Osteoblast (primary cell): ENCODE measurements at regions not wholly inside any gene's neighbourhood (a gene's known extent, or its start where the extent isn't known, plus 50 kb on each side); places are given as distances from the start of the nearest gene placed in this dataset.
"Not testable (repeated sequence)": the region's sequence is repeated elsewhere in the genome, so short reads cannot be mapped to it uniquely, and the experiment has no call there.

Experiments
- DNase-seq: peaks from one replicate; pipeline ENCODE4 v3.0.0; 2011; ENCODE audit warnings: low spot score, mixed read lengths; ENCODE audit not compliant: insufficient read length; ENCODE audit errors: missing footprints
- H2AFZ ChIP-seq: 2 replicates; pipeline ENCODE4 v1.6.0; 2011; ENCODE audit warnings: mild to moderate bottlenecking, low read length
- H3K27ac ChIP-seq: 2 replicates; pipeline ENCODE4 v1.5.1; 2011; ENCODE audit warnings: mild to moderate bottlenecking, low read depth, low read length, moderate library complexity
- H3K27me3 ChIP-seq: 2 replicates; pipeline ENCODE4 v1.6.0; 2012; ENCODE audit warnings: mild to moderate bottlenecking, control low read depth, inconsistent platforms, low read length, moderate library complexity; ENCODE audit not compliant: insufficient read depth
- H3K36me3 ChIP-seq: 2 replicates; pipeline ENCODE4 v1.5.1; 2011; ENCODE audit warnings: mild to moderate bottlenecking, low read length, control low read depth, moderate library complexity; ENCODE audit not compliant: insufficient read depth
- H3K4me1 ChIP-seq: 2 replicates; pipeline ENCODE4 v1.5.1; 2011; ENCODE audit warnings: mild to moderate bottlenecking, low read length, control low read depth, moderate library complexity; ENCODE audit not compliant: insufficient read depth
- H3K4me2 ChIP-seq: 2 replicates; pipeline ENCODE4 v1.6.0; 2011; ENCODE audit warnings: mild to moderate bottlenecking, low read length; ENCODE audit not compliant: insufficient read depth
- H3K4me3 ChIP-seq: fragments of 200-600 bp; sonication (generic); 3 replicates; pipeline ENCODE4 v1.5.1; 2012; ENCODE audit warnings: mild to moderate bottlenecking, low read length, inconsistent platforms; ENCODE audit not compliant: insufficient read depth
- H3K79me2 ChIP-seq: 2 replicates; pipeline ENCODE4 v1.6.0; 2012; ENCODE audit warnings: mild to moderate bottlenecking, low read length, control low read depth, inconsistent platforms; ENCODE audit not compliant: insufficient read depth
- H3K9me3 ChIP-seq: 2 replicates; pipeline ENCODE4 v1.5.1; 2011; ENCODE audit warnings: low read depth, low read length, control low read depth
- H4K20me1 ChIP-seq: 2 replicates; pipeline ENCODE4 v1.6.0; 2012; ENCODE audit warnings: mild to moderate bottlenecking, low read length, control low read depth; ENCODE audit not compliant: insufficient read depth
- TF ChIP-seq, protein P1 (sequence below): IDR thresholded peaks from 2 replicates; pipeline ENCODE4 v1.5.1; 2011; ENCODE audit warnings: mild to moderate bottlenecking, low read depth, low read length, moderate library complexity; ENCODE audit errors: extremely low read depth

DNA sequence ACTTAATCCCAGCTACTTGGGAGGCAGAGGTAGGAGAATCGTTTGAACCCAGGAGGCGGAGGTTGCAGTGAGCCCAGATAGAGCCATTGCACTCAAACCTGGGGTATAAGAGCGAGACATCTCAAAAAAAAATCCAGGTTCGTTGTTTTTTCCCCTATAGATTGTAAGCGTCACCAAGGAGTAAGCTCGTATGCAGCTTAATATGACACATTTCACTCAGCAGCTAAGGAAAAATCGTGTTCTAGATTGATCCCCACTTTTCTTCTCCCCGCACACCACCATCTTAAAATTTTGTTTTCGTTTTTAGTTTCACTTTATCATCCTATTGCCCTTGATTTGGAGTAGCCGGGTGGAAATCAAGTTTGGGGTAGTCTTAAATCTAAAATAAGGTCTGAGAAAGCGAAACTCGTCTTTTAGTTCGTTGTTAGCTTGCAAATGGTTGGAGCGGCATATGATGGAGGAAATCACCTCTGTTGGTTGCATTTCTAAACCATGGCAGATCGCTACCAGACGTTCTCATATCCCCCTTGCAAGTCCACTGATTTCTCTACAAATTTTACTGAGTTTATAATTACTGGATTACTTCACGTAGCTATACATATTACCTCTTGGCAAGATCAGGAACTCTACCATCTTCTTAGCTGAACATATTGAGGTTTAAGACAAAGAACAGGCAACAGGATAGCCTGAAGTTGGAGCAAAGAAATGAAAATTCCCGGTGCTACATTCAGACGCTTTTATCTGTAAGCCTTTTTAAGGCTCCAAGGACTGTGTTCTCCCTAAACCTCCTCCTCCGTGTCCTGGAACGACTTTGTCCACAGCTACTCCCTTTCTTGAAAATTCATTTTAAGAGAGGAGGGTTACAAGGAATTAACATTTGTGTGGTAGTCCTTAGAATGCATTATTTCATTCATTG is 91.1 kb upstream of the BTN3A2 start:
- H3K79me2 ChIP-seq: no peaks in the 10 kb centered on the region

DNA sequence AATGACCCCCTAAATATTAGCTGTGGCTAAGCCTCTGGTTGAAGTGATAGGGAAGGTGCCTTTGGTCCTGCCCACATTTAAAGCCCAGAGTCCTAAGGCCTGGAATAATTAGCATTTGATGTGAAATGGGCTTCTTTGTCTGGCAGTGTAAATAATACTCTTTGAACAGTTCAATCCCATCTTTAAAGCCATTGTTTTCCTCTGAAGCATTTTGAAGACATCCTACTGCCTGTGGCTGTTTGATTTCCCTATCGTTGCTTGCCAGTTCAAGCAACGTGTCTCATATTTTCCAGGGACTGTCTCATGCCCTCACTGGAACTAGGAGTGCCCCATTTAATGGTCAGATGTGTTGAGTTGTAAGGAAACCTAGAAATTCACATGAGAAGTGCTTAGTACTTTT is 89.3 kb upstream of the BTN3A2 start:
- H3K4me1 ChIP-seq: peaks cover 26% of the 10 kb centered on the region
- TF ChIP-seq, protein P1, sequence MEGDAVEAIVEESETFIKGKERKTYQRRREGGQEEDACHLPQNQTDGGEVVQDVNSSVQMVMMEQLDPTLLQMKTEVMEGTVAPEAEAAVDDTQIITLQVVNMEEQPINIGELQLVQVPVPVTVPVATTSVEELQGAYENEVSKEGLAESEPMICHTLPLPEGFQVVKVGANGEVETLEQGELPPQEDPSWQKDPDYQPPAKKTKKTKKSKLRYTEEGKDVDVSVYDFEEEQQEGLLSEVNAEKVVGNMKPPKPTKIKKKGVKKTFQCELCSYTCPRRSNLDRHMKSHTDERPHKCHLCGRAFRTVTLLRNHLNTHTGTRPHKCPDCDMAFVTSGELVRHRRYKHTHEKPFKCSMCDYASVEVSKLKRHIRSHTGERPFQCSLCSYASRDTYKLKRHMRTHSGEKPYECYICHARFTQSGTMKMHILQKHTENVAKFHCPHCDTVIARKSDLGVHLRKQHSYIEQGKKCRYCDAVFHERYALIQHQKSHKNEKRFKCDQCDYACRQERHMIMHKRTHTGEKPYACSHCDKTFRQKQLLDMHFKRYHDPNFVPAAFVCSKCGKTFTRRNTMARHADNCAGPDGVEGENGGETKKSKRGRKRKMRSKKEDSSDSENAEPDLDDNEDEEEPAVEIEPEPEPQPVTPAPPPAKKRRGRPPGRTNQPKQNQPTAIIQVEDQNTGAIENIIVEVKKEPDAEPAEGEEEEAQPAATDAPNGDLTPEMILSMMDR: no peak
- no peaks in the 10 kb centered on the region for H4K20me1 ChIP-seq
- H3K9me3 ChIP-seq: no peaks in the 10 kb centered on the region
- H3K27ac ChIP-seq: no peak overlapping the region
- DNase-seq: no peak
- no peaks in the 10 kb centered on the region for H3K27me3 ChIP-seq
- no peak overlapping the region for H3K4me2 ChIP-seq
- H3K36me3 ChIP-seq: no peaks in the 10 kb centered on the region
- H3K79me2 ChIP-seq: no peaks in the 10 kb centered on the region
- no peak overlapping the region for H2AFZ ChIP-seq
- H3K4me3 ChIP-seq: no peak overlapping the region

More for the DNA sequence above, 91.1 kb upstream of the BTN3A2 start:
- TF ChIP-seq, protein P1: no peak
- Histone ChIP-seq H2AFZ (peak overlapping the region; percentile 96), H4K20me1 (no peaks in the 10 kb centered on the region), H3K36me3 (no peaks in the 10 kb centered on the region), H3K9me3 (no peaks in the 10 kb centered on the region), H3K4me1 (peaks cover 29% of the 10 kb centered on the region), H3K4me3 (peak overlapping the region; percentile 85), H3K4me2 (peak overlapping the region; percentile 96), H3K27me3 (no peaks in the 10 kb centered on the region), H3K27ac (peak overlapping the region; percentile 92)
- DNase-seq: peak; percentile 58

DNA sequence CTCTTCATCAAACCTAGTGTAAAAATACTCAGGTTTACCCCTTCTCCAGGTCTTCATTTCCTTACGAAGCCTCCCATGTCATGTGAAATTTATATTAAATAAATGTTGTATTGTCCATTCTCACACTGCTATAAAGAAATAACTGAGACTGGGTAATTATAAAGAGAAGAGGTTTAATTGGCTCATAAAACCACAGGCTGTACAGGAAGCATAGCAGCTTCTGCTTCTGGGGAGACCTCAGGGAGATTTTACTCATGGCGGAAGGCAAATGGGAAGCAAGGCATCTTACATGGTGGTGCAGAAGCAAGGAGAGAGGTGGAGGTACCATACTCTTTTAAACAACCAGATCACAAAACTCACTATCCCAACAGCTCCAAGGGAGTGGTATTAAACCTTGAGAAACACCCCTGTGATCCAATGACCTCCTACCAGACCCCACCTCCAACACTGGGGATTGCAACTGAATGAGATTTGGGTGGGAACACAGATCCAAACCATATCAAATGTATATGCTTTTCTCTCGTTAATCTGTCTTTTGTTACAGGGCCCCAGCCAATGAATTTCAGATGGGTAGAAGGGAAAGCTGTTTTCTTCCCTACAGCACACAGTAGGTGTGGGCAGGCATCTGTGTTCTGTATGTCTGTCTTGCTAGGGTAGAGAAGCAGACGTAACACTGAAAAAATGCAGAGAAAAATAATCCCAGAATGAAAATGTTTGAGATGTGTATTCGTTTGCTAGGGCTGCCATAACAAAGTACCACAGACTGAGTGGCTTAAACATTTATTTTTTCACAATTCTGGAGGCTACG is 88.0 kb upstream of the BTN3A2 start:
- no peak overlapping the region for H2AFZ ChIP-seq
- H3K36me3 ChIP-seq: no peaks in the 10 kb centered on the region
- H3K4me1 ChIP-seq: peaks cover 16% of the 10 kb centered on the region
- H3K4me3 ChIP-seq: no peak overlapping the region
- H4K20me1 ChIP-seq: no peaks in the 10 kb centered on the region
- TF ChIP-seq, protein P1: no peak
- H3K79me2 ChIP-seq: no peaks in the 10 kb centered on the region
- H3K9me3 ChIP-seq: no peaks in the 10 kb centered on the region
- no peak for DNase-seq
- H3K27me3 ChIP-seq: no peaks in the 10 kb centered on the region
- no peak overlapping the region for H3K27ac ChIP-seq
- no peak overlapping the region for H3K4me2 ChIP-seq

DNA sequence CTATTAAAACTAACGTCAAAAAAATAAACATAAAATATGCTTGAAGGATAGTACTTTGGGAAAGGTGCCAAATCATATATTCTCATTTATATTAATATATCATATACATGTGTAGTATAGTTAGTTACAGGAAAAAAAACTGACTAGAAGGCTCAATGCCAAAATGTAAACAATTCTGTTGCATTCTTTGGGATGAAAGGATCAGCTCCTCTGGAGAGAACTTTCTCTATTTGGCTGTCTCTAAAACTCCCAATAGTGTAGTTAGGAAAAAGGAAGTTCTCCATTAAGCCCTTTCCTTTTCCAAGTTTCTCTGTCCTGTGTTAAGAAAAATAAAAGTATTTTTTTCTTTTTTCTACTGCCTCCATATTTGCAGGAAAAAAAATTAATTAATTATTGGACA is 86.5 kb upstream of the BTN3A2 start:
- Histone ChIP-seq H3K4me1 (peaks cover 8% of the 10 kb centered on the region), H3K27ac (no peak overlapping the region), H3K79me2 (no peaks in the 10 kb centered on the region), H2AFZ (no peak overlapping the region), H3K4me2 (no peak overlapping the region), H3K27me3 (no peaks in the 10 kb centered on the region), H3K36me3 (no peaks in the 10 kb centered on the region), H4K20me1 (no peaks in the 10 kb centered on the region), H3K4me3 (no peak overlapping the region), H3K9me3 (no peaks in the 10 kb centered on the region)
- DNase-seq: no peak
- TF ChIP-seq, protein P1: no peak

DNA sequence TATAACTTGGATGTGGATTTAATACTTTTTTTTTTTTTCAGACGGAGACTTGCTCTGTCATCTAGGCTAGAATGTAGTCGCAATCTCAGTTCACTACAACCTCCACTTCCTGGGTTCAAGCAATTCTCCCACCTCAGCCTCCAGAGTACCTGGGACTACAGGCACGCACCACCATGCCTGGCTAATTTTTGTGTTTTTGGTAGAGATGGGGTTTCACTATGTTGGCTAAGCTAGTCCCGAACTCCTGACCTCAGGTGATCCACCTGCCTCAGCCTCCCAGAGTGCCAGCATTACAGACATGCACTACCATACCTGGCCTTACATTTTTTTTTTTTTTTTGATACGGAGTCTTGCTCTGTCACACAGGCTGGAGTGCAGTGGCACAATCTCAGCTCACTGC is 85.6 kb upstream of the BTN3A2 start:
- H4K20me1 ChIP-seq, H3K9me3 ChIP-seq, H2AFZ ChIP-seq, H3K27me3 ChIP-seq, H3K4me3 ChIP-seq, DNase-seq, H3K79me2 ChIP-seq, H3K4me1 ChIP-seq, H3K27ac ChIP-seq, H3K36me3 ChIP-seq, H3K4me2 ChIP-seq: not testable (repeated sequence)
